HL-60 (cell line): ENCODE measurements at regions not wholly inside any gene's neighbourhood (a gene's known extent, or its start where the extent isn't known, plus 50 kb on each side); places are given as distances from the start of the nearest gene placed in this dataset.
"Not testable (repeated sequence)": the region's sequence is repeated elsewhere in the genome, so short reads cannot be mapped to it uniquely, and the experiment has no call there.

Source experiments
- DNase-seq, 2 experiments: peaks; one replicate each; pipeline ENCODE4 v3.0.0-alpha.2; 2010 to 2020; ENCODE audit warnings: low read depth in 1 of 2, low spot score in 1 of 2
- H3K27ac ChIP-seq: fragments of 250-450 bp; sonication (Bioruptor Pico); replicated peaks from 2 replicates; pipeline ENCODE4 v1.5.1; 2020; ENCODE audit warnings: mild to moderate bottlenecking, moderate library complexity
- H3K27me3 ChIP-seq: fragments of 250-450 bp; sonication (Bioruptor Pico); 2 replicates; pipeline ENCODE4 v1.5.1; 2021; ENCODE audit warnings: mild to moderate bottlenecking, moderate library complexity; ENCODE audit not compliant: insufficient read depth, poor library complexity, severe bottlenecking
- H3K4me3 ChIP-seq: replicated peaks from 2 replicates; pipeline ENCODE4 v1.5.1; 2011; ENCODE audit warnings: mild to moderate bottlenecking, control low read depth, low read length; ENCODE audit not compliant: insufficient read depth
- GABPA ChIP-seq: IDR thresholded peaks from 2 replicates; pipeline ENCODE4 v1.6.1; 2012; ENCODE audit warnings: low read depth
- POLR2AphosphoS5 ChIP-seq: IDR thresholded peaks from 2 replicates; pipeline ENCODE4 v1.6.1; 2012; ENCODE audit warnings: low read depth
- SPI1 ChIP-seq: IDR thresholded peaks from 2 replicates; pipeline ENCODE4 v1.6.1; 2012; ENCODE audit warnings: low read depth, mild to moderate bottlenecking, borderline replicate concordance
- TF ChIP-seq, protein P1 (sequence below): IDR thresholded peaks from 2 replicates; pipeline ENCODE4 v1.6.1; 2012; ENCODE audit warnings: low read depth; ENCODE audit not compliant: insufficient replicate concordance
- TF ChIP-seq, protein P2 (sequence below): IDR thresholded peaks from one replicate; pipeline ENCODE4 v1.5.1; 2011; ENCODE audit warnings: low read length, control low read depth, inconsistent platforms; ENCODE audit not compliant: insufficient read depth

DNA sequence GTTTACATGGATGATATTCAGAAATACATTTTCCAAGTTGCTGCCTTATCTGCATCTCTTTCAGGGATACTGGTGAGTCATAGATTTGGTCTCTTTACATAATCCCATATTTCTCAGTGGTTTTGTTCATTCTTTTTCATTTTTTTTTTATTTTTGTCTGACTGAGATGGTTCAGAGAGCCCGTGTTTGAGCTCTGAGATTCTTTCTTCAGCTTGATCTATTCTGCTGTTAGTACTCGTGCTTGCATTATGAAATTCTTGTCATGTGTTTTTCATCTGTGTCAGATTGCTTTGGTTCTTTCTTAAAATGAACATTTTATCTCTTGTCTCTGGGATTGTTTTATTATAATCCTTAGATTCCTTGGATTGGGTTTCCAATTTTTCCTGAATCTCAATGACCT, 317.3 kb downstream of the DOK5 start:
- DNase-seq = no peak
- no peaks in the 10 kb centered on the region for H3K27me3 ChIP-seq
- no peak overlapping the region for H3K4me3 ChIP-seq
- H3K27ac ChIP-seq = no peak overlapping the region
- TF ChIP-seq SPI1 = no peak
- TF ChIP-seq, protein P1, sequence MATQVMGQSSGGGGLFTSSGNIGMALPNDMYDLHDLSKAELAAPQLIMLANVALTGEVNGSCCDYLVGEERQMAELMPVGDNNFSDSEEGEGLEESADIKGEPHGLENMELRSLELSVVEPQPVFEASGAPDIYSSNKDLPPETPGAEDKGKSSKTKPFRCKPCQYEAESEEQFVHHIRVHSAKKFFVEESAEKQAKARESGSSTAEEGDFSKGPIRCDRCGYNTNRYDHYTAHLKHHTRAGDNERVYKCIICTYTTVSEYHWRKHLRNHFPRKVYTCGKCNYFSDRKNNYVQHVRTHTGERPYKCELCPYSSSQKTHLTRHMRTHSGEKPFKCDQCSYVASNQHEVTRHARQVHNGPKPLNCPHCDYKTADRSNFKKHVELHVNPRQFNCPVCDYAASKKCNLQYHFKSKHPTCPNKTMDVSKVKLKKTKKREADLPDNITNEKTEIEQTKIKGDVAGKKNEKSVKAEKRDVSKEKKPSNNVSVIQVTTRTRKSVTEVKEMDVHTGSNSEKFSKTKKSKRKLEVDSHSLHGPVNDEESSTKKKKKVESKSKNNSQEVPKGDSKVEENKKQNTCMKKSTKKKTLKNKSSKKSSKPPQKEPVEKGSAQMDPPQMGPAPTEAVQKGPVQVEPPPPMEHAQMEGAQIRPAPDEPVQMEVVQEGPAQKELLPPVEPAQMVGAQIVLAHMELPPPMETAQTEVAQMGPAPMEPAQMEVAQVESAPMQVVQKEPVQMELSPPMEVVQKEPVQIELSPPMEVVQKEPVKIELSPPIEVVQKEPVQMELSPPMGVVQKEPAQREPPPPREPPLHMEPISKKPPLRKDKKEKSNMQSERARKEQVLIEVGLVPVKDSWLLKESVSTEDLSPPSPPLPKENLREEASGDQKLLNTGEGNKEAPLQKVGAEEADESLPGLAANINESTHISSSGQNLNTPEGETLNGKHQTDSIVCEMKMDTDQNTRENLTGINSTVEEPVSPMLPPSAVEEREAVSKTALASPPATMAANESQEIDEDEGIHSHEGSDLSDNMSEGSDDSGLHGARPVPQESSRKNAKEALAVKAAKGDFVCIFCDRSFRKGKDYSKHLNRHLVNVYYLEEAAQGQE = no peak
- TF ChIP-seq, protein P2, sequence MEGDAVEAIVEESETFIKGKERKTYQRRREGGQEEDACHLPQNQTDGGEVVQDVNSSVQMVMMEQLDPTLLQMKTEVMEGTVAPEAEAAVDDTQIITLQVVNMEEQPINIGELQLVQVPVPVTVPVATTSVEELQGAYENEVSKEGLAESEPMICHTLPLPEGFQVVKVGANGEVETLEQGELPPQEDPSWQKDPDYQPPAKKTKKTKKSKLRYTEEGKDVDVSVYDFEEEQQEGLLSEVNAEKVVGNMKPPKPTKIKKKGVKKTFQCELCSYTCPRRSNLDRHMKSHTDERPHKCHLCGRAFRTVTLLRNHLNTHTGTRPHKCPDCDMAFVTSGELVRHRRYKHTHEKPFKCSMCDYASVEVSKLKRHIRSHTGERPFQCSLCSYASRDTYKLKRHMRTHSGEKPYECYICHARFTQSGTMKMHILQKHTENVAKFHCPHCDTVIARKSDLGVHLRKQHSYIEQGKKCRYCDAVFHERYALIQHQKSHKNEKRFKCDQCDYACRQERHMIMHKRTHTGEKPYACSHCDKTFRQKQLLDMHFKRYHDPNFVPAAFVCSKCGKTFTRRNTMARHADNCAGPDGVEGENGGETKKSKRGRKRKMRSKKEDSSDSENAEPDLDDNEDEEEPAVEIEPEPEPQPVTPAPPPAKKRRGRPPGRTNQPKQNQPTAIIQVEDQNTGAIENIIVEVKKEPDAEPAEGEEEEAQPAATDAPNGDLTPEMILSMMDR = no peak
- TF ChIP-seq POLR2AphosphoS5 = no peak
- no peak for TF ChIP-seq GABPA

DNA sequence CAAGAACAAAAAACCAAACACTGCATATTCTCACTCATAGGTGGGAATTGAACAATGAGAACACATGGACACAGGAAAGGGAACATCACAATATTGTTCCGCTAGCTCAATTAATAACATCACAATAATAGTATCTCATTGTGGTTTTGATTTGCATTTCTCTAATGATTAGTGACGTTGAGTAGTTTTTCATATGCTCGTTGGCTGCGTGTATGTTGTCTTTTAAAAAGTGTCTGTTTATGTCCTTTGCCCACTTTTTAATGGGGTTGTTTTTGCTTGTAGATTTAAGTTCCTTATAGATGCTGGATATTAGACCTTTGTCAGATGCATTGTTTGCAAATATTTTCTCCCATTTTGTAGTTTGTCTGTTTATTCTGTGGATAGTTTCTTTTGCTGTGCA, 312.9 kb downstream of the DOK5 start:
- H3K27ac ChIP-seq, H3K4me3 ChIP-seq, DNase-seq, H3K27me3 ChIP-seq: not testable (repeated sequence)

DNA sequence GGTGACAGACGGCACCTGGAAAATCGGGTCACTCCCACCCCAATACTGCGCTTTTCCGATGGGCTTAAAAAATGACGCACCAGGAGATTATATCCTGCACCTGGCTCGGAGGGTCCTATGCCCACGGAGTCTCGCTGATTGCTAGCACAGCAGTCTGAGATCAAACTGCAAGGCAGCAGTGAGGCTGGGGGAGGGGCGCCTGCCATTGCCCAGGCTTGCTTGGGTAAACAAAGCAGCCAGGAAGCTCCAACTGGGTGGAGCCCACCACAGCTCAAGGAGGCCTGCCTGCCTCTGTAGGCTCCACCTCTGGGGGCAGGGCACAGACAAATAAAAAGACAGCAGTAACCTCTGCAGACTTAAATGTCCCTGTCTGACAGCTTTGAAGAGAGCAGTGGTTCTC, 307.4 kb downstream of the DOK5 start:
- H3K27me3 ChIP-seq, DNase-seq, H3K4me3 ChIP-seq, H3K27ac ChIP-seq: not testable (repeated sequence)

DNA sequence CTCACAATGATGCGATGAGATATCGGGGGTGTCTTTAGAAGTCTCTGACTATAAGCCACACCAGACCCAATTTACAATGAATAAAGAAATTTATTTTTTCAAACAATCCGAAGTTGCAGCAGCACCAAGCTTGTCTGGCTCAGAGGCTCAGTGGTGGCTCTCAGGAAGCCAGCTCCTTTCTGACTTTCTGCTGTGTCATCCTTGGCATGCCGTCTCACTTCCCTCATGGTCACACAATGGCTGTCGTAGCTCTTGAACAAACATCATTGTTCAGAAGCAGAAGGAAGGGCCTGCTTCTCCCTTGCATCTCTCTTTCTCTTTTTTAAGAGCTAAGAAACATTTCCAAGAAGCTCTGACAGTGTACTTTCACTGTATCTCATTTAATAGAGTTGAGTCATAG, 299.0 kb downstream of the DOK5 start:
- H3K27ac ChIP-seq = no peak overlapping the region
- peak in 1 of 2 experiments; percentile 5 for DNase-seq
- no peak overlapping the region for H3K4me3 ChIP-seq
- no peaks in the 10 kb centered on the region for H3K27me3 ChIP-seq
- TF ChIP-seq, protein P2 = no peak
- TF ChIP-seq, protein P1 = no peak
- TF ChIP-seq GABPA (no peak), SPI1 (no peak), POLR2AphosphoS5 (no peak)

DNA sequence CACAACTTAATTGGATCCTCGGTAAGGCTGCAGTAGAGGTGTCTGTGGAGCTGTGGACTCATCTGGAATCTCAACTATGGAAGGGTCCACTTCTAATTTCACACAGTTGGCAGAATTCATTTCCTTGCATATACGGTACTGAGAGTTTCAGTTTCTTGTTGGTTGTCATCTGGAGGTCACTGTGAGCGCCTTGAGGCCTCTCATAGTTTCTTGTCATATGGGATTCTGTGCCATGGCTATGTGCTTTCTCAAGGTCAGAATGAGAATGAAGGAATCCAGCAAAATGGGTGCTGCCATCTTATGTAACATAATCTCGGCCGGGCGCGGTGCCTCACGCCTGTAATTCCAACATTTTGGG, 298.2 kb downstream of the DOK5 start:
- TF ChIP-seq, protein P2 = no peak
- TF ChIP-seq POLR2AphosphoS5 (no peak), SPI1 (no peak), GABPA (no peak)
- TF ChIP-seq, protein P1 = no peak
- Histone ChIP-seq H3K27ac (no peak overlapping the region), H3K27me3 (no peaks in the 10 kb centered on the region), H3K4me3 (no peak overlapping the region)
- DNase-seq = no peak
